HepG2 (cell line): ENCODE measurements at regions not wholly inside any gene's neighbourhood (a gene's known extent, or its start where the extent isn't known, plus 50 kb on each side); places are given as distances from the start of the nearest gene placed in this dataset.

Source experiments
- ATAC-seq: fragments of 200-7000 bp; cut with Tn5 transposase; 3 replicates; pipeline ENCODE4 v1.9.1; 2020; ENCODE audit warnings: mild to moderate bottlenecking, moderate library complexity
- BruUV-seq: library from RNA; stranded (reverse); fragments of 400-500 nt; replicated peaks from 2 replicates; lab custom pipeline; 2021; lab: Mats Ljungman, UMichigan
- CTCF ChIA-PET: fragments of 300-600 bp; formaldehyde crosslinking; extraction: SDS; loops from one replicate; lab custom pipeline; 2021; ENCODE audit warnings: low total read pairs, inconsistent platforms, low intra/inter-chr PET ratio; lab: Yijun Ruan, JAX
- POLR2A ChIA-PET: fragments of 350-600 bp; sonication (Branson Sonifier 250); formaldehyde crosslinking; loops from one replicate; lab custom pipeline; 2020; ENCODE audit warnings: antibody characterized with exemption, inconsistent platforms; lab: Yijun Ruan, JAX
- DNase-seq: peaks from one replicate; pipeline ENCODE4 v3.0.0-alpha.2; 2015; ENCODE audit warnings: low spot score
- FAIRE-seq: peaks from 3 replicates; lab custom pipeline; 2011; peaks lifted over from hg19 to GRCh38; lab: Jason Lieb, UNC
- H2AFZ ChIP-seq: one replicate; pipeline ENCODE4 v1.6.1; 2011; ENCODE audit warnings: low read length, inconsistent platforms
- H3K27ac ChIP-seq: fragments of 300-600 bp; 3 replicates; pipeline ENCODE4 v1.8.0; 2011; ENCODE audit warnings: mixed run types, mild to moderate bottlenecking, mixed read lengths, low read length, inconsistent platforms; ENCODE audit not compliant: insufficient read depth; ENCODE audit errors: extremely low read length
- H3K27me3 ChIP-seq, 2 experiments: fragments of 200-600 bp in 1 of 2; 2 replicates in 1 of 2; 3 replicates in 1 of 2; pipeline versions ENCODE4 v1.6.0 to v1.8.0; 2011; ENCODE audit warnings: low read length in 2 of 2, mild to moderate bottlenecking in 2 of 2, moderate library complexity in 2 of 2, inconsistent platforms in 1 of 2; ENCODE audit not compliant: insufficient read depth in 2 of 2, control insufficient read depth in 1 of 2
- H3K36me3 ChIP-seq, 2 experiments: fragments of 200-600 bp in 1 of 2; replicated peaks in 1 of 2; 2 replicates in 1 of 2; 3 replicates in 1 of 2; pipeline versions ENCODE4 v1.5.1 to v1.8.0; 2011; ENCODE audit warnings: low read length in 2 of 2, inconsistent platforms in 1 of 2; ENCODE audit not compliant: insufficient read depth in 2 of 2, control insufficient read depth in 1 of 2
- H3K4me1 ChIP-seq: 2 replicates; pipeline ENCODE4 v1.5.1; 2012; ENCODE audit warnings: low read length, inconsistent platforms; ENCODE audit not compliant: insufficient read depth
- H3K4me2 ChIP-seq: 2 replicates; pipeline ENCODE4 v1.6.0; 2011; ENCODE audit warnings: low read depth, low read length, inconsistent platforms
- H3K4me3 ChIP-seq, 3 experiments: fragments of 200-600 bp in 1 of 3; sonication (generic), shearing (Covaris generic) in 1 of 3; replicated peaks in 1 of 3; 2 replicates each; pipeline ENCODE4 v1.5.1; 2011 to 2016; ENCODE audit warnings: low read length in 3 of 3, inconsistent platforms in 2 of 3, low read depth in 2 of 3, mild to moderate bottlenecking in 2 of 3, control low read depth in 1 of 3, mixed read lengths in 1 of 3; ENCODE audit not compliant: insufficient read depth in 1 of 3
- H3K79me2 ChIP-seq: one replicate; pipeline ENCODE4 v1.6.1; 2011; ENCODE audit warnings: low read length, inconsistent platforms; ENCODE audit not compliant: insufficient read depth
- H3K9ac ChIP-seq: 2 replicates; pipeline ENCODE4 v1.6.0; 2011; ENCODE audit warnings: mild to moderate bottlenecking, low read depth, low read length, inconsistent platforms; ENCODE audit not compliant: insufficient read depth
- H3K9me3 ChIP-seq: 2 replicates; pipeline ENCODE4 v1.5.1; 2012; ENCODE audit warnings: mild to moderate bottlenecking, low read length
- H4K20me1 ChIP-seq: 2 replicates; pipeline ENCODE4 v1.6.0; 2011; ENCODE audit warnings: inconsistent platforms, mild to moderate bottlenecking, low read length, moderate library complexity; ENCODE audit not compliant: insufficient read depth
- BCLAF1 ChIP-seq: fragments of 450-650 bp; IDR thresholded peaks from 2 replicates; pipeline ENCODE4 v1.6.1; 2017; ENCODE audit warnings: mild to moderate bottlenecking
- HMG20A ChIP-seq: IDR thresholded peaks from 2 replicates; pipeline ENCODE4 v1.6.1; 2016; ENCODE audit warnings: borderline replicate concordance
- PRDM15 ChIP-seq: sonication (generic); formaldehyde crosslinking; IDR thresholded peaks from 2 replicates; pipeline ENCODE4 v1.4.0; 2020; ENCODE audit warnings: missing genetic modification reagents
- SAFB2 ChIP-seq: sonication (generic); formaldehyde crosslinking; IDR thresholded peaks from 2 replicates; pipeline ENCODE4 v1.5.1; 2020; ENCODE audit warnings: missing genetic modification reagents, low read depth, mild to moderate bottlenecking, borderline replicate concordance
- THAP9 ChIP-seq: sonication (generic); formaldehyde crosslinking; IDR thresholded peaks from 2 replicates; pipeline ENCODE4; 2020; ENCODE audit warnings: missing genetic modification reagents, mild to moderate bottlenecking, borderline replicate concordance
- TOPORS ChIP-seq: sonication (generic); formaldehyde crosslinking; IDR thresholded peaks from 2 replicates; pipeline ENCODE4 v1.8.0; 2023; ENCODE audit warnings: mild to moderate bottlenecking, missing genetic modification reagents
- ZFAT ChIP-seq: sonication (generic); formaldehyde crosslinking; conservative IDR thresholded peaks from 2 replicates; pipeline ENCODE4 v1.8.1; 2023; ENCODE audit warnings: missing genetic modification reagents, inconsistent platforms
- ZNF207 ChIP-seq: fragments of 450-650 bp; IDR thresholded peaks from 2 replicates; pipeline ENCODE4 v1.6.1; 2016; ENCODE audit warnings: antibody characterized with exemption, borderline replicate concordance
- ZNF484 ChIP-seq: sonication (generic); formaldehyde crosslinking; IDR thresholded peaks from 2 replicates; pipeline ENCODE4 v1.5.1; 2020; ENCODE audit warnings: mild to moderate bottlenecking, low read depth, missing genetic modification reagents, borderline replicate concordance
- ZNF607 ChIP-seq: sonication (generic); formaldehyde crosslinking; IDR thresholded peaks from 2 replicates; pipeline ENCODE4 v1.5.1; 2020; ENCODE audit warnings: missing genetic modification reagents, mild to moderate bottlenecking, borderline replicate concordance
- WGBS: methylation state at CpG from one replicate; pipeline ENCODE4 v1.1.6; 2017; ENCODE audit warnings: low lambda C conversion rate; 5-methylcytosine and 5-hydroxymethylcytosine counted together
- in situ Hi-C: cut with HindIII; loops from 2 replicates; pipeline ENCODE4 v1.10.0; 2017; ENCODE audit warnings: low pct_unique_long_range_greater_than_20kb; ENCODE audit not compliant: extremely low pct_ligation_motif_present
- intact Hi-C: fragments of 100-400 bp; cut with micrococcal nuclease; formaldehyde crosslinking; loops from one replicate; pipeline ENCODE4 v1.10.0; 2022; ENCODE audit not compliant: unreplicated experiment

- Histone ChIP-seq H3K9ac (no peak overlapping the region), H2AFZ (no peak overlapping the region), H3K27ac (no peak overlapping the region), H3K27me3 (peaks cover 1 to 12% of the 10 kb centered on the region in 2 experiments; a peak in 4 of 5 replicates), H3K36me3 (no peaks in the 10 kb centered on the region), H3K79me2 (no peaks in the 10 kb centered on the region), H3K4me1 (0 out of 2 replicates have a peak, but pooled peaks cover 2% of the 10 kb centered on the region), H3K4me3 (no peak overlapping the region), H4K20me1 (no peaks in the 10 kb centered on the region), H3K4me2 (no peak overlapping the region), H3K9me3 (no peaks in the 10 kb centered on the region)
- no peak for TF ChIP-seq TOPORS
- no peak for TF ChIP-seq THAP9 (CRISPR knock-in tag)
- TF ChIP-seq BCLAF1: no peak
- TF ChIP-seq ZNF607: no peak
- no peak for TF ChIP-seq SAFB2 (CRISPR knock-in tag)
- TF ChIP-seq PRDM15 (CRISPR knock-in tag): no peak
- no peak for TF ChIP-seq HMG20A (CRISPR knock-in tag)
- TF ChIP-seq ZFAT: no peak
- no peak for TF ChIP-seq ZNF484 (CRISPR knock-in tag)
- no peak for TF ChIP-seq ZNF207
- no peak for ATAC-seq
- in situ Hi-C loops: no loop called here
- no peak for FAIRE-seq
- intact Hi-C loops: no loop called here
- 0% methylated on average over 1 of the region's 1 CpG for WGBS
- BruUV-seq: no TSS peak
- POLR2A ChIA-PET: no interaction called here
- DNase-seq: no peak
- CTCF ChIA-PET: no interaction called here
These were observed 217.0 kb upstream of the C2CD4B start for GRCh38 chr15:62382046-62382445.
